ENCODE measurements at regions not wholly inside any gene's neighbourhood (a gene's known extent, or its start where the extent isn't known, plus 50 kb on each side); places are given as distances from the start of the nearest gene placed in this dataset.

- TF ChIP-seq POLR2A (IDR thresholded peaks at IDR 0.05) = no peak
- no peak for TF ChIP-seq CTCF (IDR thresholded peaks at IDR 0.05)
- no peak for TF ChIP-seq POLR2AphosphoS5 (IDR thresholded peaks at IDR 0.05)
- TF ChIP-seq EP300 (IDR thresholded peaks at IDR 0.05) = no peak
These were observed 661.0 kb downstream of the DTWD2 start for GRCh38 chr5:118327389-118327788.
